ENCODE measurements at regions not wholly inside any gene's neighbourhood (a gene's known extent, or its start where the extent isn't known, plus 50 kb on each side); places are given as distances from the start of the nearest gene placed in this dataset.
A peak's percentile ranks its signal among the peaks of the same experiment; 100 is the strongest.

- no peak overlapping the region for H3K27ac ChIP-seq
- DNase-seq (ENCODE audit: low read depth, low spot score), result no peak
Observed at GRCh38 chr6:156125844-156126243, 651.3 kb upstream of the ARID1B start.

- no peak overlapping the region for H3K27ac ChIP-seq
Observed at GRCh38 chr6:156123731-156124130, 653.4 kb upstream of the ARID1B start.

DNA sequence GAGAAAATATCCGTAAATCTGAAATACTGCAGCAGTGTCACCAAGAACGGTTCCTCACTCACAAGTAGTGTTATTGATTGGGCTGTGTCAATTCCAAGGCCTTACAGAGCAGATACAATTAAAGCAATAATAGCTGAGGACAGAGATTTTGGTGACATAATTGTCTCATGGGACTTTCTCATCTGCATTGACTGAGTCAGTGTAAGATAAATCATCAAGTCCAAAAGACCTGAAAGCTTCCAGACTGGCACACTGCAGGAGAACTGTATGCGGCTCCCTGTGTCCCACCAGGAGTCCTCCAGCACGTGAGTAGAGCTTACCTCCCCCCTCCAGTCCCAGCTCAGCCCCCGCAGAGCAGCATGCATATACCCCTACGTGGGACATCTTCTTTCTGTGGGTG is 655.2 kb upstream of the ARID1B start:
- H3K27ac ChIP-seq, result no peak overlapping the region
- DNase-seq (ENCODE audit: low read depth, low spot score), result no peak

More at GRCh38 chr6:156123731-156124130, 653.4 kb upstream of the ARID1B start:
- no peak for DNase-seq (ENCODE audit: low read depth, low spot score)

DNA sequence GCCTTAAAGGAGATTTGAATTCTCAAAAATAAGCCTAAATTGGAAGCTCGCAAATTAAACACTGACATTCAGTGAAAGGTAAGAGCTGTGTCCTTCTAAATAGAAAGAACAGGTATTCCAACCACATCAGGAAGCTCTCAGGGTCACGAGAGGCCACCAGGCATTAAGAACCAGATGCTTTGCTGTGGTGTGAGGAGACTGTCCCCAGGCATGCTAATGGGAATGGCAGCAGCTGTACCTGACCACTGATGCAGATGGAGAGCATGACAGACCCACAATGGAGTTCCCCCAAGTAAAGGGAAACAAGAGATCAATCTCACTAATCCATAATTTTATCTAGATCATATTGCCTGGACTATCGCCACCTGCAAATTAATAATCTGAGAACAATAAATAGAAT is 658.9 kb upstream of the NOX3 start:
- no peak overlapping the region for H3K27ac ChIP-seq
- no peak for DNase-seq (ENCODE audit: low read depth, low spot score)

- no peak overlapping the region for H3K27ac ChIP-seq
- DNase-seq (ENCODE audit: low read depth, low spot score), result no peak
Observed at GRCh38 chr6:156113631-156114030, 658.0 kb upstream of the NOX3 start.

DNA sequence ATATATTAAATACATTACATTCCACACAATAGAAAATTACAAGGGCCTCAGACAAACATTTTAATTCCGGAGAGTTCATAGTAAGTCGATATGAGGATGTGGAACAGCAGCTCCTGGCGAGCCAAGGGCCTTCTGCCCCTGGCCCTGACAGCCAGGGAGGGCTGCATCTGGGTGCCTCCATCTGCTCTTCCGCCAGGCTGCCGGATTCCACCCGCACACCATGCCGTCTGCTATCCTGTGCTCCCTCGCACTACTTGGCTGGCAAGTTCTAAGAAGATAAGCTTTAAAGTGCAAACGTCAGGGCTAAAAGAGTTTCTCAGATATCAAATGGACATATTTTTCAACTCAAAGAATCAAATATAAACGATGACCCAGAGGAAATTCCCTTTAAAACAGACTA is 656.3 kb upstream of the NOX3 start:
- no peak overlapping the region for H3K27ac ChIP-seq
- no peak for DNase-seq (ENCODE audit: low read depth, low spot score)

GRCh38 chr6:156110249-156110648 is 654.6 kb upstream of the NOX3 start:
- DNase-seq (ENCODE audit: low read depth, low spot score), result no peak
- H3K27ac ChIP-seq, result no peak overlapping the region

GRCh38 chr6:156109713-156110112 is 654.1 kb upstream of the NOX3 start:
- no peak for DNase-seq (ENCODE audit: low read depth, low spot score)
- no peak overlapping the region for H3K27ac ChIP-seq

- DNase-seq (ENCODE audit: low read depth, low spot score), result peak; percentile 2
- no peak overlapping the region for H3K27ac ChIP-seq
Observed at GRCh38 chr6:156107624-156108101, 652.0 kb upstream of the NOX3 start.

GRCh38 chr6:156102129-156102528 is 646.5 kb upstream of the NOX3 start:
- no peak for DNase-seq (ENCODE audit: low read depth, low spot score)
- H3K27ac ChIP-seq, result no peak overlapping the region

DNA sequence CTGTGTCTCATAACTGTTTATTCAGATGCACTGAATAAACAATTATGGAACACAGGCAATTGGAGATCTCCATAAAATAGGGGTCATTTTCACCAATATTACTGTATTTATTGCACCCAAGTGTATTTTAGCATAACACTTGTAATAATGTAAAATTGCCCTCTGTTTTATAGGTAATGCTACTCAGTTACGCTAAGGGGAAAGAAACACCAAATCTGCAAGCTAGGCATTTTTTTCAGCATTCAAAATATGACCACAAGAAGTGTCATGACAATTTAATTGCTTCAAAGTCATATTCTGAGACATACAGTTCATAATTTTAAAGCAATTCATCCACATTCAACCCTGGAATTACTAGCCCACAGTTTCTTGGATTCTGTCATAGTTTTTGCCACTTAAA is 643.2 kb upstream of the NOX3 start:
- DNase-seq (ENCODE audit: low read depth, low spot score), result no peak
- no peak overlapping the region for H3K27ac ChIP-seq

GRCh38 chr6:156087487-156087886 is 631.8 kb upstream of the NOX3 start:
- no peak for DNase-seq (ENCODE audit: low read depth, low spot score)
- H3K27ac ChIP-seq, result no peak overlapping the region

- H3K27ac ChIP-seq, result no peak overlapping the region
- no peak for DNase-seq (ENCODE audit: low read depth, low spot score)
Observed at GRCh38 chr6:156082012-156082411, 626.4 kb upstream of the NOX3 start.

DNA sequence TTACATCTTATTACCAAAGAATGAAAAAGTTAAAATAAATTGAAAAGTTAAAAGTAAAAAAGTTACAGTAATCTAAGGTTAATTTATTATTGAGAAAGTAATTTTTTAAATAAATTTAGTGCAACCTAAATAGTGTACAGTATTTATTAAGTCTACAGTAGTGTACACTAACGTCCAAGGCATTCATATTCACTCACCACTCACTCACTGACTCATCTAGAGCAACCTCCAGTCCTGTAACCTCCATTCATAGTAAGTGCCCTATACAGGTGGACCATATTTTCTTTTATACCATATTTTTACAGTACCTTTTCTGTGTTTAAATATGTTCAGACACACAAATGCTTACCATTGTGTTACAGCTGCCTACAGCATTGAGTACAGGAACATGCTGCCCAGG is 624.7 kb upstream of the NOX3 start:
- DNase-seq (ENCODE audit: low read depth, low spot score), result no peak
- H3K27ac ChIP-seq, result no peak overlapping the region

DNA sequence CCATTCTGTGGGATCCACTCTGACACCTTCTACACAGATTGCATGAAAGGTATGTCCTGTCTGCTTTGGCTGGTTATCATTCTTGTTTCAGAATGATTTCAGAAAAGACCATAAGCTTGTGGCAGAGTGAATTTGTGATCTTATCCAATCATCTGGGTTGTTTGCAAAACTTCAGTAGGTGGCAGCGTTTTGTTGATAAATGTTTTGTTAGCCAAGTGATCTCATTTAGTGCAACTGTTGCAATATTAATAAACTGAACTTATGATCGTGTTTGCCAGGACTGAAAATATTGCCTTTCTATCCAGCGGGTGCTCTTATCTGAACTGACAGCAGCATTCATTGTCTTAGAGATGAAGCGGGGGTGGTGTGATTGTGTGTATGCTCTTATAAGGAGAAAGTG is 613.2 kb upstream of the NOX3 start:
- no peak overlapping the region for H3K27ac ChIP-seq
- no peak for DNase-seq (ENCODE audit: low read depth, low spot score)

GRCh38 chr6:156065849-156066248 is 610.2 kb upstream of the NOX3 start:
- H3K27ac ChIP-seq, result no peak overlapping the region

DNA sequence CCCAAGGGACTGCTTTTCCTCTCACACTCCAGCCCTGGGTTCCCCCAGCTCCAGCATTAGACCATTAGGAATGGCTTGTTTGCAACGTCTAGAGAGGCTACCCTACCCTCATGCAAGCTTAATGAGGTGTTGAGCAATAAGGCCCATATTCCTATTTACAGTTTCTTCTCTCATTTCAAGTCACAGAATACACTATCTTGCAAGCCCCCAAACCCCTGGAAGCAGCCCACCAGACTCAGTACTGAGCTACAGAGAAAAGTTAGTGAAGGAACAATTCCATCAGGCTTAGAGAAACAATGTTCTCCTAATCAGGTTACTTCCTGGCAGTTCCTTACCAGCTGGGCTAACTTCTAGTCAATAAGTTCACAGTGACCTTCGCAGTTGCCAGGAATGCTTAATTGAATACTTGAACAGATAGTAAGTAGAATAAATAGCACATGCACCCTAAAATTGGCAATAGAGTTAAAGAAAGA is 606.5 kb upstream of the NOX3 start:
- no peak for DNase-seq (ENCODE audit: low read depth, low spot score)
- H3K27ac ChIP-seq, result no peak overlapping the region

More at GRCh38 chr6:156065849-156066248, 610.2 kb upstream of the NOX3 start:
- no peak for DNase-seq (ENCODE audit: low read depth, low spot score)

- no peak for DNase-seq (ENCODE audit: low read depth, low spot score)
- no peak overlapping the region for H3K27ac ChIP-seq
Observed at GRCh38 chr6:156061465-156061864, 605.8 kb upstream of the NOX3 start.

- H3K27ac ChIP-seq, result no peak overlapping the region
- no peak for DNase-seq (ENCODE audit: low read depth, low spot score)
Observed at GRCh38 chr6:156060013-156060412, 604.4 kb upstream of the NOX3 start.

GRCh38 chr6:156058356-156058755 is 602.7 kb upstream of the NOX3 start:
- no peak overlapping the region for H3K27ac ChIP-seq
- DNase-seq (ENCODE audit: low read depth, low spot score), result no peak

DNA sequence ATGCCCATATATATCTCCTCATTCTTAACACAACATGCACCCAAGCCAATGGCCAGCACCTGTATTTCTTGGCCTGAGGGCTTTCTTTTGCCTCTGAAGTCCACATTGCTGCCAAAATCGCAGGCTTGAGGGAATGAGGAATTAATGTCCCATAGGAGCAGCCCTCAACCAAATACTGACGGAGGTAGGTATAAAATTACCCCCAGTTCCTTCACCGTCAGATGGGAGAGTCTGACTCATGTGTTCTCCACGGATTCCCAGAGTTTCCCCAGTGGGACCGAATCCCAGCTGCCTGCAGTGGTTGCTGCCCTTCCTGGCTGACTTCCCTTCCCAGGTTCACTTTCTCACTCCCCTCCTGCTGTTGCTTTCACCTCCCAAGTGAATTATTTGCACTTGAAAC is 602.2 kb upstream of the NOX3 start:
- H3K27ac ChIP-seq, result no peak overlapping the region
- DNase-seq (ENCODE audit: low read depth, low spot score), result no peak

DNA sequence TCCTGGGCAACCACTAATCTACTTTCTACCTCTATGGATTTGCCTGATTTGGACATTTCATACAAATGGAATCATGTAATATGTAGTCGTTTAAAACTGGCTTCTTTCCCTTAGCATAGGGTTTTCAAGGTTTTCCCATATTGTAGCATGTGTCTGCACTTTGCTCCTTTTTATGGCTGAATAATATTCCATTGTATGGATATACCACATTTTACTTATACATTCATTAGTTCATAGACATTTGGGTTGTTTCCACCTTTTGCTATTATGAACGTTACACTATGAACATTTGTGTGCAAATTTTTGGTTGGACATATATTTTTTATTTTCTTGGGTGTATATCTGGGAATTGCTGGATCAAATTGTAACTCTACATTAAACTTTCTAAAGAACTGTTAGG is 600.4 kb upstream of the NOX3 start:
- no peak overlapping the region for H3K27ac ChIP-seq
- DNase-seq (ENCODE audit: low read depth, low spot score), result no peak

DNA sequence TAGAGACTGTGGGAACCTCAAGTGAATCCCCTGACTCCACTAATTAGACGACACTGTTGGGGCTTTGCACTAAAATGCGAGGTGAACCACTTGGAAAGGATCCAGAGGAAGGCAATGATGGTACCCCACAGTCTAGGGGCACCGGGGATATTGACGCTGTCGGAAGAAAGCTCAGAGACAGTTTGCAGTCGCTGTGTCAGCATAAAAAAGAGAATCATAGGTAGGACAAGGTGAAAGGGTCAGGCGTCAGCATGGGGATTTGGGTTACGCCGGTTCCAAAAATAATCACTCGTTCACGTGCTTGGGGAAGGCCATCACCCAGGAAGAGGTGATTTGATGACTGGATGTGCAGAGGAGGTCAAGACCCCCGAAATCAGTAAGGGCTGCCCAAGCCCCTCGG is 598.0 kb upstream of the NOX3 start:
- no peak for DNase-seq (ENCODE audit: low read depth, low spot score)
- H3K27ac ChIP-seq, result no peak overlapping the region

All from epithelial cell of prostate (primary cell).